Neutrophil (primary cell): ENCODE measurements at regions not wholly inside any gene's neighbourhood (a gene's known extent, or its start where the extent isn't known, plus 50 kb on each side); places are given as distances from the start of the nearest gene placed in this dataset.

ENCODE experiments used
- H3K27ac ChIP-seq: fragments of 200-600 bp; sonication (generic); 2 replicates; pipeline ENCODE4 v1.5.1; 2016; ENCODE audit warnings: mild to moderate bottlenecking, moderate library complexity
- H3K27me3 ChIP-seq: fragments of 200-600 bp; sonication (generic); 2 replicates; pipeline ENCODE4 v1.6.0; 2016; ENCODE audit warnings: mild to moderate bottlenecking
- H3K36me3 ChIP-seq: fragments of 200-600 bp; sonication (generic); 2 replicates; pipeline ENCODE4 v1.5.1; 2017
- H3K4me1 ChIP-seq, 2 experiments: fragments of 200-600 bp in 1 of 2; sonication (generic) in 1 of 2; 1 replicate in 1 of 2; 2 replicates in 1 of 2; pipeline versions ENCODE4 v1.5.1 to v1.6.1; 2013 to 2016; ENCODE audit warnings: low read depth in 1 of 2, low read length in 1 of 2, mild to moderate bottlenecking in 1 of 2, moderate library complexity in 1 of 2; ENCODE audit not compliant: control insufficient read depth in 1 of 2, insufficient read depth in 1 of 2
- H3K4me3 ChIP-seq, 2 experiments: fragments of 200-600 bp in 1 of 2; sonication (generic) in 1 of 2; 1 replicate in 1 of 2; 2 replicates in 1 of 2; pipeline ENCODE4 v1.5.1; 2013 to 2016; ENCODE audit warnings: low read depth in 1 of 2, low read length in 1 of 2, mild to moderate bottlenecking in 1 of 2, moderate library complexity in 1 of 2
- H3K9me3 ChIP-seq: fragments of 200-600 bp; sonication (generic); 2 replicates; pipeline ENCODE4 v1.5.1; 2016
- CTCF ChIP-seq: fragments of 200-600 bp; sonication (generic); IDR thresholded peaks from 2 replicates; pipeline ENCODE4 v1.5.1; 2016; ENCODE audit warnings: antibody characterized with exemption

- no peak overlapping the region for H3K27ac ChIP-seq
- no peaks in the 10 kb centered on the region for H3K4me1 ChIP-seq
- no peaks in the 10 kb centered on the region for H3K36me3 ChIP-seq
- no peak overlapping the region for H3K4me3 ChIP-seq
- H3K27me3 ChIP-seq, result no peaks in the 10 kb centered on the region
- TF ChIP-seq CTCF, result no peak
- H3K9me3 ChIP-seq, result no peaks in the 10 kb centered on the region
Observed at GRCh38 chr9:86706391-86706790, 240.9 kb downstream of the GAS1 start.

DNA sequence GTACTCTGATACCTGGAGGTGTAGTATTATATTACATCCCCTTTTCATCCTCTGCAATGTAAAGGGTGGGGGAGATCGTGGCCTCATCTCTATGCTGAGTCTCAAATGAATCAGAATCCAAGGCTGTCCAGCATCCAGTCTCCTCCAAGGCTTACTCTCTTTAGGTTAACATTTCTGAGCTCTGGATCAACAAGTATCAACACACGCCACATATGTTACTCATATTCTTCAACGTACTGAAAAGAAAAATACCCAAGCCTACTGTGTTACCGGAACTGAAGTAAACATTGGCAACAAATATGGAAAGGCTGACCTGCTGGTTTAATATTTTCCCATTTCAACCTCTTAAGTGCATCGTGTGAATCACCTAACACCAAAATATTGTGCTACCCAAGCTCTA, 241.8 kb downstream of the GAS1 start:
- no peak for TF ChIP-seq CTCF
- H3K27ac ChIP-seq, result no peak overlapping the region
- H3K9me3 ChIP-seq, result no peaks in the 10 kb centered on the region

GRCh38 chr9:86703346-86703745, 244.0 kb downstream of the GAS1 start:
- Histone ChIP-seq H3K27ac (no peak overlapping the region), H3K27me3 (no peaks in the 10 kb centered on the region), H3K4me3 (no peak overlapping the region), H3K4me1 (no peaks in the 10 kb centered on the region), H3K36me3 (no peaks in the 10 kb centered on the region), H3K9me3 (no peaks in the 10 kb centered on the region)
- TF ChIP-seq CTCF, result no peak

More for the DNA sequence above, 241.8 kb downstream of the GAS1 start:
- H3K27me3 ChIP-seq, result no peaks in the 10 kb centered on the region
- H3K4me1 ChIP-seq, result no peaks in the 10 kb centered on the region
- H3K36me3 ChIP-seq, result no peaks in the 10 kb centered on the region
- H3K4me3 ChIP-seq, result no peak overlapping the region

GRCh38 chr9:86700629-86701028, 246.7 kb downstream of the GAS1 start:
- Histone ChIP-seq H3K9me3 (no peaks in the 10 kb centered on the region), H3K27me3 (no peaks in the 10 kb centered on the region), H3K4me1 (no peaks in the 10 kb centered on the region), H3K36me3 (no peaks in the 10 kb centered on the region), H3K27ac (no peak overlapping the region), H3K4me3 (no peak overlapping the region)
- TF ChIP-seq CTCF, result no peak

GRCh38 chr9:86697999-86698398, 249.3 kb downstream of the GAS1 start:
- TF ChIP-seq CTCF, result no peak
- no peak overlapping the region for H3K4me3 ChIP-seq
- H3K9me3 ChIP-seq, result no peaks in the 10 kb centered on the region

DNA sequence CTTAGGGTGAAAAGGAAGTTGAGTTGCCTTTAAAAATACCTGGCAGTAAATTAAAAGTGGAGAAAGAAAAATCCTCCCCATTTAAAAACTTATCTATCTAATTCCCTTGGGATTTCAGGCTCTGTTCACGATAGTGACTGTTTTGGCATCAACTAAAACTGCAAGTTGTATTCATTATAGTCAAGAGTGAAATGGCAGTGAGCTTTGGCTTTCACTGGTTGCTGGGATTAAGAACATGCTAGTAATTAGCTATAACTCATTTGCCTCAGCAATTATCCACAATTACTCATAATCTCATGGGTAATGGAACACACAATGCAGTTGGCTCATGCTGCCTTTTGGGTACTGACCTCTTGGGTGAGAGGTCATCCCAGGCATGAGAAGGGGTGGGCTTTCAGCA, 250.1 kb downstream of the GAS1 start:
- no peaks in the 10 kb centered on the region for H3K36me3 ChIP-seq
- no peak overlapping the region for H3K27ac ChIP-seq
- no peaks in the 10 kb centered on the region for H3K27me3 ChIP-seq
- TF ChIP-seq CTCF, result no peak
- no peaks in the 10 kb centered on the region for H3K4me1 ChIP-seq
- no peak overlapping the region for H3K4me3 ChIP-seq
- H3K9me3 ChIP-seq, result no peaks in the 10 kb centered on the region

More at GRCh38 chr9:86697999-86698398, 249.3 kb downstream of the GAS1 start:
- Histone ChIP-seq H3K27ac (no peak overlapping the region), H3K4me1 (no peaks in the 10 kb centered on the region), H3K36me3 (no peaks in the 10 kb centered on the region), H3K27me3 (no peaks in the 10 kb centered on the region)
